ENCODE measurements at regions not wholly inside any gene's neighbourhood (a gene's known extent, or its start where the extent isn't known, plus 50 kb on each side); places are given as distances from the start of the nearest gene placed in this dataset.

DNA sequence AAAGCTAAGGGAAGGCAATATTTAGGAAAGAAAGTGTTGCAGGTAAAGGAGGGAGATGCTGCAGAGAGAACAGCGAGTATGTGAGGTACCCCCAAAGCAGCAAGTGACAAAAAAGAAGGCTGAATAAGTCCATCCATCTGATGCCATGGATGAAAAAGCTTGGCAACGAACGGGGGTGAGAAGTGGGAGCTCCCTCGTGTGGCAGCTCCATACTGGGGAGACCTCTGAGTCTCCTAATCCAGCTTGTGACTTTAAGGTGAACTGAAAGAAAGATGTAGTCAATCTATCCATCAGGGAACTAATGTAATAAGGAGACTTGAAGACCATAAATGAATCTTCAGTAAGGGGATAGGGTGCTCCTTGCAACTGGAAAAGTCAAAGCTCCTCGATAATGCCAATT, 156.6 kb downstream of the OTOR start:
- TF ChIP-seq, protein P1, sequence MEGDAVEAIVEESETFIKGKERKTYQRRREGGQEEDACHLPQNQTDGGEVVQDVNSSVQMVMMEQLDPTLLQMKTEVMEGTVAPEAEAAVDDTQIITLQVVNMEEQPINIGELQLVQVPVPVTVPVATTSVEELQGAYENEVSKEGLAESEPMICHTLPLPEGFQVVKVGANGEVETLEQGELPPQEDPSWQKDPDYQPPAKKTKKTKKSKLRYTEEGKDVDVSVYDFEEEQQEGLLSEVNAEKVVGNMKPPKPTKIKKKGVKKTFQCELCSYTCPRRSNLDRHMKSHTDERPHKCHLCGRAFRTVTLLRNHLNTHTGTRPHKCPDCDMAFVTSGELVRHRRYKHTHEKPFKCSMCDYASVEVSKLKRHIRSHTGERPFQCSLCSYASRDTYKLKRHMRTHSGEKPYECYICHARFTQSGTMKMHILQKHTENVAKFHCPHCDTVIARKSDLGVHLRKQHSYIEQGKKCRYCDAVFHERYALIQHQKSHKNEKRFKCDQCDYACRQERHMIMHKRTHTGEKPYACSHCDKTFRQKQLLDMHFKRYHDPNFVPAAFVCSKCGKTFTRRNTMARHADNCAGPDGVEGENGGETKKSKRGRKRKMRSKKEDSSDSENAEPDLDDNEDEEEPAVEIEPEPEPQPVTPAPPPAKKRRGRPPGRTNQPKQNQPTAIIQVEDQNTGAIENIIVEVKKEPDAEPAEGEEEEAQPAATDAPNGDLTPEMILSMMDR (IDR thresholded peaks at IDR 0.05; ENCODE audit: poor library complexity, severe bottlenecking): no peak
- TF ChIP-seq POLR2AphosphoS5 (IDR thresholded peaks at IDR 0.05): no peak
- TF ChIP-seq RAD21 (conservative IDR thresholded peaks at IDR 0.05): no peak
